KMS-11 (cell line): ENCODE measurements at regions not wholly inside any gene's neighbourhood (a gene's known extent, or its start where the extent isn't known, plus 50 kb on each side); places are given as distances from the start of the nearest gene placed in this dataset.

Experiments
- H2AFZ ChIP-seq: fragments of 200-600 bp; sonication (generic); 2 replicates; pipeline ENCODE4 v1.6.1; 2016; ENCODE audit warnings: antibody characterized with exemption, mixed run types, low read depth
- H3K27ac ChIP-seq: fragments of 200-600 bp; sonication (generic); 2 replicates; pipeline ENCODE4 v1.6.1; 2016; ENCODE audit warnings: mild to moderate bottlenecking, mixed run types
- H3K27me3 ChIP-seq: fragments of 200-600 bp; sonication (generic); 2 replicates; pipeline ENCODE4 v1.6.1; 2017; ENCODE audit warnings: mild to moderate bottlenecking, low read depth, mixed run types, moderate library complexity; ENCODE audit not compliant: insufficient read depth
- H3K36me3 ChIP-seq: fragments of 200-600 bp; sonication (generic); 2 replicates; pipeline ENCODE4 v1.6.1; 2017; ENCODE audit warnings: mild to moderate bottlenecking, mixed run types; ENCODE audit not compliant: insufficient read depth
- H3K4me1 ChIP-seq: fragments of 200-600 bp; sonication (generic); 2 replicates; pipeline ENCODE4 v1.6.1; 2016; ENCODE audit warnings: mild to moderate bottlenecking, low read depth, mixed run types; ENCODE audit not compliant: poor library complexity, severe bottlenecking
- H3K4me2 ChIP-seq: fragments of 200-600 bp; sonication (generic); 2 replicates; pipeline ENCODE4 v1.7.0; 2016; ENCODE audit warnings: mild to moderate bottlenecking, mixed run types
- H3K4me3 ChIP-seq: fragments of 200-600 bp; sonication (generic); IDR thresholded peaks from 2 replicates; pipeline ENCODE4 v1.6.1; 2017; ENCODE audit warnings: low read depth, low read length, mixed read lengths; ENCODE audit not compliant: insufficient read depth
- H3K79me2 ChIP-seq: fragments of 200-600 bp; sonication (generic); 2 replicates; pipeline ENCODE4 v1.6.1; 2016; ENCODE audit warnings: low read depth, mixed run types; ENCODE audit not compliant: insufficient read depth
- H3K9ac ChIP-seq: fragments of 200-600 bp; sonication (generic); 2 replicates; pipeline ENCODE4 v1.6.1; 2016; ENCODE audit warnings: mild to moderate bottlenecking, mixed run types
- H4K20me1 ChIP-seq: fragments of 200-600 bp; sonication (generic); 2 replicates; pipeline ENCODE4 v1.6.1; 2016; ENCODE audit warnings: mild to moderate bottlenecking, mixed run types; ENCODE audit not compliant: insufficient read depth
- TF ChIP-seq, protein P1 (sequence below): fragments of 200-600 bp; sonication (generic); conservative IDR thresholded peaks from 2 replicates; pipeline ENCODE4 v1.6.1; 2017; ENCODE audit warnings: low read depth, mild to moderate bottlenecking, antibody characterized with exemption, low read length, moderate library complexity, mixed read lengths

DNA sequence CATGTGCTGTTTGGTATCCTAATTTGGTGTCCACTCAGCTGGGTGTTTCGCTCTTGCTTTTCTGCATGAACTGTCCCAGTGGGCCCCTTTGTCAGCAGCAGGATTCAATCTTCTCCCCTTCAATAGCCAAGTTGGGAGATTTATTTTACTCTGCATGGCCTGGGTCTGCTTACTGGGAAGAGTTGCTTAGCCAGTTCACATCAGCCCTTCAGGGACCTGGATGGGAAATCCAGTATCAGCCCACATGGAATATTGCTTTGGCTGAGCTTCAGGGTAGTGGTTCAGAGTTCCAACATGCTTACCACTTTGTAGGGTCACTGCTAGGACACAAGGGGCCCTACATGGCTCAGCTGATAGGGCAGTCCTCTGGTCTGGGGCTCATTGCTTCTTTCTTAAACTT, 93.0 kb upstream of the BOC start:
- Histone ChIP-seq H3K4me3 (no peak overlapping the region), H3K27me3 (no peaks in the 10 kb centered on the region), H4K20me1 (no peaks in the 10 kb centered on the region), H3K36me3 (no peaks in the 10 kb centered on the region), H3K4me1 (no peaks in the 10 kb centered on the region), H3K27ac (no peak overlapping the region), H2AFZ (no peak overlapping the region), H3K79me2 (no peaks in the 10 kb centered on the region), H3K4me2 (no peak overlapping the region), H3K9ac (no peak overlapping the region)
- TF ChIP-seq, protein P1, sequence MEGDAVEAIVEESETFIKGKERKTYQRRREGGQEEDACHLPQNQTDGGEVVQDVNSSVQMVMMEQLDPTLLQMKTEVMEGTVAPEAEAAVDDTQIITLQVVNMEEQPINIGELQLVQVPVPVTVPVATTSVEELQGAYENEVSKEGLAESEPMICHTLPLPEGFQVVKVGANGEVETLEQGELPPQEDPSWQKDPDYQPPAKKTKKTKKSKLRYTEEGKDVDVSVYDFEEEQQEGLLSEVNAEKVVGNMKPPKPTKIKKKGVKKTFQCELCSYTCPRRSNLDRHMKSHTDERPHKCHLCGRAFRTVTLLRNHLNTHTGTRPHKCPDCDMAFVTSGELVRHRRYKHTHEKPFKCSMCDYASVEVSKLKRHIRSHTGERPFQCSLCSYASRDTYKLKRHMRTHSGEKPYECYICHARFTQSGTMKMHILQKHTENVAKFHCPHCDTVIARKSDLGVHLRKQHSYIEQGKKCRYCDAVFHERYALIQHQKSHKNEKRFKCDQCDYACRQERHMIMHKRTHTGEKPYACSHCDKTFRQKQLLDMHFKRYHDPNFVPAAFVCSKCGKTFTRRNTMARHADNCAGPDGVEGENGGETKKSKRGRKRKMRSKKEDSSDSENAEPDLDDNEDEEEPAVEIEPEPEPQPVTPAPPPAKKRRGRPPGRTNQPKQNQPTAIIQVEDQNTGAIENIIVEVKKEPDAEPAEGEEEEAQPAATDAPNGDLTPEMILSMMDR, result no peak

DNA sequence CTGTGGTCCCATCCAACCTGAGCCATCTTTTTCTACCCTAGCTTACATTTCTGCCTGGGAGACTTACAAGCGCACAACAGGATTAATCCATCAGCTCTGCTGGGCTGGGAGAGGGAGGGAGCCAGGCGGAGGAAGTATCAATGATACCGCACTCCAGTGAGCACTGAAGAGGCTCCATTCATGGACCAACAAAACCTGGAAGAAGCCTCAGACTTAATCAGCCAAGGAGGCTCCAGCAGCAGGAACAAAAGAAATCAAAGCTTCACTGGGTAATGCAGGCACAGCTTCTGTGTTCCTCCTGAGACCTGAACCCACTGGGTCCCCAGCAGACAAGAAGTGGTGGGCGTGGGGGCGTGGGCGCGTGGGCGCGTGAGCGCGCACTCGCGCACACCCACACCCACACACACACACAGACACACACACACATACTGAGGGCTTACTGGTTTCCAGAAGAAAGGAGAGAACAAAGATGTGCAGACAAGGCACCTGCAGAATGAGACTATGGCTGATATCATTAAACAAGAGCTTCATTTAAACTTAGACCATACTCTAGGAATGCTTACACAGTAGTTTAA, 87.0 kb upstream of the BOC start:
- H3K4me1 ChIP-seq, result no peaks in the 10 kb centered on the region
- no peaks in the 10 kb centered on the region for H3K36me3 ChIP-seq
- H3K4me3 ChIP-seq, result no peak overlapping the region
- no peaks in the 10 kb centered on the region for H3K27me3 ChIP-seq
- H3K4me2 ChIP-seq, result no peak overlapping the region
- no peak overlapping the region for H3K9ac ChIP-seq
- no peaks in the 10 kb centered on the region for H4K20me1 ChIP-seq
- no peak overlapping the region for H3K27ac ChIP-seq
- H2AFZ ChIP-seq, result no peak overlapping the region
- TF ChIP-seq, protein P1, result no peak
- H3K79me2 ChIP-seq, result no peaks in the 10 kb centered on the region

DNA sequence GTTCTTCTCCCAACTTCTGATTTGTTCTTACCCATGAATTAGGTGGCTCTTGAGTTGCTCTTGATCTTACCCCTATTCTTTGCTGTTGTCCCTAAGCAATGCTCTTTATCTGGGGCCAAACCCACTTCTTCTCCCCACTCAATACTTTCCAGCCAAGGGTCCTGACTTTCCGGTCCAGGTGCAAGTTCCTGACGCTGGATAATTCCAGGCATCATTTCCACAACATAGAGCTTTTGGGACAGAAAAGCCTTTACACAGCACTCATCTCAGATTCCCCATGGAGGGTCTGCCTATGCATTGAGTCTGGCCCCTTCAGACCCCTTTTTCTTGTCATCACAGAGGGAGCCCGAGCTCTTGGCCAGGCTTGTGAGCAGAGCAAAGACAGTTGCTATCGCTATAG, 85.4 kb upstream of the BOC start:
- H3K4me2 ChIP-seq, result no peak overlapping the region
- H3K27ac ChIP-seq, result no peak overlapping the region
- no peaks in the 10 kb centered on the region for H4K20me1 ChIP-seq
- H3K4me3 ChIP-seq, result no peak overlapping the region
- H3K79me2 ChIP-seq, result no peaks in the 10 kb centered on the region
- no peaks in the 10 kb centered on the region for H3K4me1 ChIP-seq
- no peaks in the 10 kb centered on the region for H3K36me3 ChIP-seq
- H3K27me3 ChIP-seq, result no peaks in the 10 kb centered on the region
- TF ChIP-seq, protein P1, result no peak
- no peak overlapping the region for H3K9ac ChIP-seq
- no peak overlapping the region for H2AFZ ChIP-seq

DNA sequence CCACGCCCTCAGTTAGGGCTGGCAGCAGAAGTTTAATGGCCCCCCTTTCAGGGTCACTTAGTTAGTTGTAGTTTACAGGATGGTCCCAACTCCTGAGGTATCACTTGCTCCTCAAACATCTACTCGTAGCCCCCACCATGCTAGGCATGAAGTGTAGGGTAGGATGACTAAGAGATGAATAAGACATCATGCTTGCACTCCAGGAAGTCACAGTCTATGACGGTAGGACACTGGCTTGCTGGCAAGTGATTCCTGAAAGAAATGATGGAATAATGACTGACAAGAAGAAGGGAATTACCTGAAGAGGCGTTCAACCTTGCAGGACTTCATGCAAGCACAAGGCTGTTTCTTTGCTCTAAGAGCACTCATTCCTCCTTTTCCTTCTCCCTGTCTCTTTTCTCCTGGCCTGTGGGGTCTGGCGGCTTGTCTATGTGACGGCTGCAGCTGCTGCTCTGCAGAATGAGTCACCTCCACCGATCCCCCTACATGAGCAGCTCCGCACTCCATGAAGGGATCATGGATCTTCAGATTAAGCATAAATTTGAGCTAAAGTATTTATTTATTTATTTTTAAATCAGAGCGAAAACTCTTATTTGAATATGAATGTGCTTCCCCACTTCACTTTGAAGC, 82.9 kb upstream of the BOC start:
- TF ChIP-seq, protein P1, result no peak
- H3K9ac ChIP-seq, result no peak overlapping the region
- no peaks in the 10 kb centered on the region for H3K27me3 ChIP-seq
- no peaks in the 10 kb centered on the region for H4K20me1 ChIP-seq
- H3K4me1 ChIP-seq, result no peaks in the 10 kb centered on the region
- no peak overlapping the region for H2AFZ ChIP-seq
- no peak overlapping the region for H3K4me2 ChIP-seq
- H3K27ac ChIP-seq, result no peak overlapping the region
- no peak overlapping the region for H3K4me3 ChIP-seq
- H3K36me3 ChIP-seq, result no peaks in the 10 kb centered on the region
- no peaks in the 10 kb centered on the region for H3K79me2 ChIP-seq
